WI38 (cell line): ENCODE measurements at regions not wholly inside any gene's neighbourhood (a gene's known extent, or its start where the extent isn't known, plus 50 kb on each side); places are given as distances from the start of the nearest gene placed in this dataset.

Source experiments
- H3K4me3 ChIP-seq: 2 replicates; pipeline ENCODE4 v1.5.1; 2011; ENCODE audit warnings: low read depth, mild to moderate bottlenecking, control low read depth, low read length
- CTCF ChIP-seq: IDR thresholded peaks from 2 replicates; pipeline ENCODE4 v1.5.1; 2012; ENCODE audit warnings: low read depth, mild to moderate bottlenecking, control low read depth, low read length

GRCh38 chr11:16555956-16556355 is 182.5 kb upstream of the C11orf58 start:
- H3K4me3 ChIP-seq: no peak overlapping the region
- no peak for TF ChIP-seq CTCF

GRCh38 chr11:16554361-16554760 is 184.1 kb upstream of the C11orf58 start:
- TF ChIP-seq CTCF: no peak
- H3K4me3 ChIP-seq: no peak overlapping the region

GRCh38 chr11:16547879-16548278 is 190.6 kb upstream of the C11orf58 start:
- H3K4me3 ChIP-seq: no peak overlapping the region
- TF ChIP-seq CTCF: no peak

GRCh38 chr11:16543642-16544041 is 187.3 kb upstream of the SOX6 start:
- no peak for TF ChIP-seq CTCF
- H3K4me3 ChIP-seq: no peak overlapping the region

- TF ChIP-seq CTCF: no peak
- no peak overlapping the region for H3K4me3 ChIP-seq
These were observed 186.0 kb upstream of the SOX6 start for GRCh38 chr11:16542353-16542752.

- H3K4me3 ChIP-seq: no peak overlapping the region
- TF ChIP-seq CTCF: no peak
These were observed 180.2 kb upstream of the SOX6 start for GRCh38 chr11:16536513-16536912.

- no peak overlapping the region for H3K4me3 ChIP-seq
- TF ChIP-seq CTCF: no peak
These were observed 172.3 kb upstream of the SOX6 start for GRCh38 chr11:16528639-16529038.
